Coronary artery (tissue), 2 donors: ENCODE measurements at regions not wholly inside any gene's neighbourhood (a gene's known extent, or its start where the extent isn't known, plus 50 kb on each side); places are given as distances from the start of the nearest gene placed in this dataset.

Experiments
- DNase-seq: peaks from one replicate; pipeline ENCODE4 v3.0.0-alpha.2; 2017; ENCODE audit warnings: low spot score
- H3K27ac ChIP-seq, 2 donors: fragments of 200-600 bp; sonication (generic); one replicate each; pipeline ENCODE4 v1.5.1; 2016 to 2019
- H3K4me3 ChIP-seq: fragments of 200-600 bp; sonication (generic); 2 replicates; pipeline ENCODE4 v1.5.1; 2016; ENCODE audit warnings: mild to moderate bottlenecking, moderate library complexity
- CTCF ChIP-seq: fragments of 200-600 bp; sonication (generic); IDR thresholded peaks from one replicate; pipeline ENCODE4 v1.5.1; 2019; ENCODE audit warnings: antibody characterized with exemption

DNA sequence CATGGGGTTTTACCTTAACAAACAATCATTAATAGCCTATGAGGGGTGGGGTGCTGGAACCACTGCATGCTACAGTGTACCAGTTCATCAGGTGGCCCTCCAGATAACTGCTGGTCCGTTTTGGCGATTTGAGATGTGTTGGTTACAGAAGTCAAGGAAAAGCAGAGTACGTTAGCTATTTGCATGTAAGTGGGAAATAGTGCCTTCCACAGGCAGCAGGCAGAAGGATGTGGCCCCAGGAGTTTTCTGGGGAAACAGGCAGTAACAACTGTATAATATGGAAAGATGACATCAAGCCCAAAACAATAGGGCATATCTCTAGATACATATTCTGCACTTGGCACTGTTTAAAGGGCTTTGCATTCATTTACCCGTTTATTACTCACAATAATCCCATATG lies 245.7 kb downstream of the COL4A1 start:
- no peak overlapping the region for H3K27ac ChIP-seq
- H3K4me3 ChIP-seq, result no peak overlapping the region
- no peak for DNase-seq
- TF ChIP-seq CTCF, result no peak

- peak overlapping the region; percentile 48 to 71 for H3K27ac ChIP-seq
- no peak for TF ChIP-seq CTCF
- no peak for DNase-seq
- peak overlapping the region; percentile 61 for H3K4me3 ChIP-seq
Observed at GRCh38 chr13:110057052-110057451, 249.9 kb downstream of the COL4A1 start.

- Histone ChIP-seq H3K27ac (peak overlapping the region; percentile 48 to 71), H3K4me3 (peak overlapping the region; percentile 61)
- TF ChIP-seq CTCF, result no peak
- DNase-seq, result no peak
Observed at GRCh38 chr13:110056640-110057039, 250.3 kb downstream of the COL4A1 start.

DNA sequence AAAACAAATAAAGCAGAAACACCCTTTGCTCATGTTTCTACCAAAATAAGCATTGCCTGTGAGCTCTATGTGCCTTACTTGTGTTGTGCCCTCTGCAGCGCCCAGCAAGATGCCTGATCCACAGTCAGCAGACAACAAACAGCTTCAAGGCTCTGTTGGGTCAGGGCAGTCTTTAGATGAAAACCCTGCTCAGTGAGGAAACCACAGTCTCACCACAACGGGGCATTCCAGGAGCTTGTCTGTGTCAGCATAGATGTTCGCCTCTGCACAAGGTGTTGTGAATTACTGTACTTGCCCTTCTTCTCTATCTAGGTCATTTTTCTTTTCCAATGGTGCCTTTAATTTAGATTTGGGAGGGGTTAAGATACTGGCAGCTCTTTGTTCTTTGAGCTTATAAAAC lies 251.9 kb downstream of the COL4A1 start:
- no peak for TF ChIP-seq CTCF
- no peak for DNase-seq
- no peak overlapping the region for H3K4me3 ChIP-seq
- no peak overlapping the region for H3K27ac ChIP-seq

- H3K4me3 ChIP-seq, result no peak overlapping the region
- DNase-seq, result no peak
- H3K27ac ChIP-seq, result no peak overlapping the region
- no peak for TF ChIP-seq CTCF
Observed at GRCh38 chr13:110054041-110054440, 252.9 kb downstream of the COL4A1 start.

DNA sequence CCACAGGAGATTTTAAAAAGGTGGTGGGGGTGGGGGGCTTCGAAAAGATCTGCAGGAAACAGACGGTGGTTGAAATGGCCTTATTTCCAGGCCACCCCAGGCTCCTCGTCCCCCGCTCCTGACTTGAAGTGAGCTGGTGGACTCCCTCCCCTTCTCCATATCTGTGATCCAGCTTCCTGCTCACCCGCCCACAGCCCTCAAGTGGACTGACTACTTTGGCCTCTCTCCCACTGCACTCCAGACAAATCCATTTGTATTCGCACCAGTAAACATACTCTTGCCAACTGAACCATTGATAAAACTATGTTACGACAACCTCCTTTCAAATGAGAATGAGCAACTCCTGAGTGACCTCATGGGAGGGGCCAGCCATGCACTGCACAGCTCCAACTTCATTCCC lies 259.5 kb downstream of the COL4A1 start:
- DNase-seq, result peak; percentile 84
- Histone ChIP-seq H3K27ac (peak overlapping the region in 1 of 2 donors; percentile 83), H3K4me3 (no peak overlapping the region)
- TF ChIP-seq CTCF, result no peak

- TF ChIP-seq CTCF, result no peak
- no peak overlapping the region for H3K4me3 ChIP-seq
- no peak for DNase-seq
- peak overlapping the region in 1 of 2 donors; percentile 50 for H3K27ac ChIP-seq
Observed at GRCh38 chr13:110046811-110047210, 260.1 kb downstream of the COL4A1 start.
